ENCODE measurements at regions not wholly inside any gene's neighbourhood (a gene's known extent, or its start where the extent isn't known, plus 50 kb on each side); places are given as distances from the start of the nearest gene placed in this dataset.

DNA sequence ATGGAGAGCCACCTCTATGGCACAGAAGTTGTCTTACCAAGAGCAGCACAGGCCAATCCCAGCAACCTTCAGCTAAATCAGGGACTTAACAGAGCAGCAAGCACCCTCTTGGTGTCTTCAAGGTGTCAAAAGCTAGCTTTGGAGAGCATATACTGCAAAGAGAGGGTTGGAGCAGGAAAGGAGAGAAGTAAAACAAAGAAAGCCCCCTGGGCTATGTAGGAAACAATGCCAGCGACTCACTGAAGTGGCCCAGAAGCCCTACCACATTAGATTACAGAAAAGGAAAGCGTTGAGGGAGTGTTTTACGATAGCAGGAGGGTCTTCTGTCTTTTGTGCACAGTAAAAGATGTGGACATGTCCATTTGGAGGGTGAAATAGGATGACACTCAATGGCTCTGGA lies 233.4 kb downstream of the MREG start:
- H3K36me3 ChIP-seq (ENCODE audit: control insufficient read depth, insufficient read depth, low read length) = no peaks in the 10 kb centered on the region
- CTCF ChIA-PET = no interaction called here
- no peak overlapping the region for H3K27ac ChIP-seq (ENCODE audit: low read length)
- ATAC-seq (no peak), DNase-seq (ENCODE audit: low read depth, low spot score) (no peak)
- H3K4me1 ChIP-seq (ENCODE audit: control insufficient read depth, insufficient read depth, low read length) = no peaks in the 10 kb centered on the region
- BruUV-seq (replicated peaks) = no TSS peak
- intact Hi-C loops (cut with micrococcal nuclease; ENCODE audit: unreplicated experiment) (no loop called here), in situ Hi-C loops (cut with HindIII; ENCODE audit: low pct_unique_long_range_greater_than_20kb, low sequenced_read_pairs) (no loop called here)
- TF ChIP-seq, protein P1, sequence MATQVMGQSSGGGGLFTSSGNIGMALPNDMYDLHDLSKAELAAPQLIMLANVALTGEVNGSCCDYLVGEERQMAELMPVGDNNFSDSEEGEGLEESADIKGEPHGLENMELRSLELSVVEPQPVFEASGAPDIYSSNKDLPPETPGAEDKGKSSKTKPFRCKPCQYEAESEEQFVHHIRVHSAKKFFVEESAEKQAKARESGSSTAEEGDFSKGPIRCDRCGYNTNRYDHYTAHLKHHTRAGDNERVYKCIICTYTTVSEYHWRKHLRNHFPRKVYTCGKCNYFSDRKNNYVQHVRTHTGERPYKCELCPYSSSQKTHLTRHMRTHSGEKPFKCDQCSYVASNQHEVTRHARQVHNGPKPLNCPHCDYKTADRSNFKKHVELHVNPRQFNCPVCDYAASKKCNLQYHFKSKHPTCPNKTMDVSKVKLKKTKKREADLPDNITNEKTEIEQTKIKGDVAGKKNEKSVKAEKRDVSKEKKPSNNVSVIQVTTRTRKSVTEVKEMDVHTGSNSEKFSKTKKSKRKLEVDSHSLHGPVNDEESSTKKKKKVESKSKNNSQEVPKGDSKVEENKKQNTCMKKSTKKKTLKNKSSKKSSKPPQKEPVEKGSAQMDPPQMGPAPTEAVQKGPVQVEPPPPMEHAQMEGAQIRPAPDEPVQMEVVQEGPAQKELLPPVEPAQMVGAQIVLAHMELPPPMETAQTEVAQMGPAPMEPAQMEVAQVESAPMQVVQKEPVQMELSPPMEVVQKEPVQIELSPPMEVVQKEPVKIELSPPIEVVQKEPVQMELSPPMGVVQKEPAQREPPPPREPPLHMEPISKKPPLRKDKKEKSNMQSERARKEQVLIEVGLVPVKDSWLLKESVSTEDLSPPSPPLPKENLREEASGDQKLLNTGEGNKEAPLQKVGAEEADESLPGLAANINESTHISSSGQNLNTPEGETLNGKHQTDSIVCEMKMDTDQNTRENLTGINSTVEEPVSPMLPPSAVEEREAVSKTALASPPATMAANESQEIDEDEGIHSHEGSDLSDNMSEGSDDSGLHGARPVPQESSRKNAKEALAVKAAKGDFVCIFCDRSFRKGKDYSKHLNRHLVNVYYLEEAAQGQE (IDR thresholded peaks at IDR 0.05; ENCODE audit: insufficient read depth in 1 of 2, low read depth in 2 of 2, low read length in 1 of 2) = no peak
- TF ChIP-seq SIN3A (IDR thresholded peaks at IDR 0.05; ENCODE audit: borderline replicate concordance, insufficient read depth, low read depth, low read length) (no peak), TCF7L2 (IDR thresholded peaks at IDR 0.05; ENCODE audit: low read depth, low read length) (no peak), POLR2AphosphoS5 (IDR thresholded peaks at IDR 0.05; ENCODE audit: low read depth, low read length) (no peak)
- TF ChIP-seq, protein P2, sequence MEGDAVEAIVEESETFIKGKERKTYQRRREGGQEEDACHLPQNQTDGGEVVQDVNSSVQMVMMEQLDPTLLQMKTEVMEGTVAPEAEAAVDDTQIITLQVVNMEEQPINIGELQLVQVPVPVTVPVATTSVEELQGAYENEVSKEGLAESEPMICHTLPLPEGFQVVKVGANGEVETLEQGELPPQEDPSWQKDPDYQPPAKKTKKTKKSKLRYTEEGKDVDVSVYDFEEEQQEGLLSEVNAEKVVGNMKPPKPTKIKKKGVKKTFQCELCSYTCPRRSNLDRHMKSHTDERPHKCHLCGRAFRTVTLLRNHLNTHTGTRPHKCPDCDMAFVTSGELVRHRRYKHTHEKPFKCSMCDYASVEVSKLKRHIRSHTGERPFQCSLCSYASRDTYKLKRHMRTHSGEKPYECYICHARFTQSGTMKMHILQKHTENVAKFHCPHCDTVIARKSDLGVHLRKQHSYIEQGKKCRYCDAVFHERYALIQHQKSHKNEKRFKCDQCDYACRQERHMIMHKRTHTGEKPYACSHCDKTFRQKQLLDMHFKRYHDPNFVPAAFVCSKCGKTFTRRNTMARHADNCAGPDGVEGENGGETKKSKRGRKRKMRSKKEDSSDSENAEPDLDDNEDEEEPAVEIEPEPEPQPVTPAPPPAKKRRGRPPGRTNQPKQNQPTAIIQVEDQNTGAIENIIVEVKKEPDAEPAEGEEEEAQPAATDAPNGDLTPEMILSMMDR (IDR thresholded peaks at IDR 0.05) = no peak
- H3K4me3 ChIP-seq (ENCODE audit: low read depth in 2 of 2, low read length in 2 of 2) = no peak overlapping the region
- H3K9me3 ChIP-seq (ENCODE audit: control insufficient read depth, insufficient read depth, low read depth, low read length) = no peaks in the 10 kb centered on the region
- POLR2A ChIA-PET = no interaction called here
- H3K27me3 ChIP-seq (ENCODE audit: control insufficient read depth, insufficient read depth, low read length) = no peaks in the 10 kb centered on the region

DNA sequence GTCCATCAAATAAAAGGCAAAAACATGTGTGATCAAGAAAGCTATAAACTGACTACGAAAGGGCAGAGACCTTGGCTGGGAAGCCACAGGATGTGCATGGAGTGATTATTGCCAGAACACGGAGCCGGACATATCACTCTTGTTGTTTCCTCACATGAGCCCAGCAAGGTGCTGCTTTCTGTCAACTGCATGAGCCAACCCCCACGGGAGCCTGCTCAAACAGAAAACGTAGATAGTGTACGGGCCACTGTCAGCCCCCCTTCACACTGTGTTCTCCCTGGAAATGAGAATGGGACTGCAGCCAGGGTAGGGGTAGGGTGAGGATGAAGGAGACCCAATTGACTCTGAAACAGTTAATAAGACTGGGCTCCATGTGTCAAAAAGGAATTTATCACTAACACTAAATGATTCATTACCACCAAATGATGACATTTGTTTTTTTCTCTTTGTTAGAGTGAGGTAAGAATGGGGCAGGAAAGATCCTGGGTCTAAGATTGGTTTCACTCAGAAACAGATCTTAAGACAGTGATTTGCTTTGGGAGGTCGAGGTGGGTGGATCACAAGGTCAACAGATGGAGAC lies 235.8 kb downstream of the MREG start:
- H3K4me3 ChIP-seq (ENCODE audit: low read depth in 2 of 2, low read length in 2 of 2) = no peak overlapping the region
- ChIA-PET POLR2A (no interaction called here), CTCF (no interaction called here)
- no peaks in the 10 kb centered on the region for H3K9me3 ChIP-seq (ENCODE audit: control insufficient read depth, insufficient read depth, low read depth, low read length)
- H3K27me3 ChIP-seq (ENCODE audit: control insufficient read depth, insufficient read depth, low read length) = 0 out of 2 replicates have a peak, but pooled peaks cover 2% of the 10 kb centered on the region
- BruUV-seq (replicated peaks) = no TSS peak
- in situ Hi-C loops (cut with HindIII; ENCODE audit: low pct_unique_long_range_greater_than_20kb, low sequenced_read_pairs) (no loop called here), intact Hi-C loops (cut with micrococcal nuclease; ENCODE audit: unreplicated experiment) (no loop called here)
- no peak for DNase-seq (ENCODE audit: low read depth, low spot score)
- H3K36me3 ChIP-seq (ENCODE audit: control insufficient read depth, insufficient read depth, low read length) = no peaks in the 10 kb centered on the region
- H3K4me1 ChIP-seq (ENCODE audit: control insufficient read depth, insufficient read depth, low read length) = no peaks in the 10 kb centered on the region
- ATAC-seq = no peak
- TF ChIP-seq SIN3A (IDR thresholded peaks at IDR 0.05; ENCODE audit: borderline replicate concordance, insufficient read depth, low read depth, low read length) = no peak
- TF ChIP-seq POLR2AphosphoS5 (IDR thresholded peaks at IDR 0.05; ENCODE audit: low read depth, low read length) = no peak
- TF ChIP-seq, protein P1 (IDR thresholded peaks at IDR 0.05; ENCODE audit: insufficient read depth in 1 of 2, low read depth in 2 of 2, low read length in 1 of 2) = no peak
- TF ChIP-seq, protein P2 (IDR thresholded peaks at IDR 0.05) = no peak
- TF ChIP-seq TCF7L2 (IDR thresholded peaks at IDR 0.05; ENCODE audit: low read depth, low read length) = no peak
- H3K27ac ChIP-seq (ENCODE audit: low read length) = no peak overlapping the region
